PC-9 (cell line): ENCODE measurements at regions not wholly inside any gene's neighbourhood (a gene's known extent, or its start where the extent isn't known, plus 50 kb on each side); places are given as distances from the start of the nearest gene placed in this dataset.

Experiments used
- CTCF ChIP-seq: fragments of 200-600 bp; sonication (generic); conservative IDR thresholded peaks from 2 replicates; pipeline ENCODE4 v1.6.1; 2017; ENCODE audit warnings: mixed run types, antibody characterized with exemption, mild to moderate bottlenecking, moderate library complexity
- EZH2 ChIP-seq: fragments of 200-600 bp; sonication (generic); IDR thresholded peaks from 2 replicates; pipeline ENCODE4 v1.8.0; 2017; ENCODE audit warnings: antibody characterized with exemption, low read depth

GRCh38 chr3:83873550-83873949, 1085.2 kb upstream of the CADM2 start:
- TF ChIP-seq EZH2: no peak
- TF ChIP-seq CTCF: no peak
